PFSK-1 (cell line): ENCODE measurements at regions not wholly inside any gene's neighbourhood (a gene's known extent, or its start where the extent isn't known, plus 50 kb on each side); places are given as distances from the start of the nearest gene placed in this dataset.

Source experiments
- POLR2AphosphoS5 ChIP-seq: IDR thresholded peaks from 2 replicates; pipeline ENCODE4 v1.6.1; 2012; ENCODE audit warnings: low read depth, mild to moderate bottlenecking, control low read depth, low read length, moderate library complexity
- SIN3A ChIP-seq: IDR thresholded peaks from 2 replicates; pipeline ENCODE4 v1.6.1; 2012; ENCODE audit warnings: mild to moderate bottlenecking, low read length, moderate library complexity, borderline replicate concordance; ENCODE audit not compliant: insufficient read depth
- TAF1 ChIP-seq: IDR thresholded peaks from 2 replicates; pipeline ENCODE4 v1.6.1; 2012; ENCODE audit warnings: low read length, control low read depth, borderline replicate concordance; ENCODE audit not compliant: insufficient read depth

DNA sequence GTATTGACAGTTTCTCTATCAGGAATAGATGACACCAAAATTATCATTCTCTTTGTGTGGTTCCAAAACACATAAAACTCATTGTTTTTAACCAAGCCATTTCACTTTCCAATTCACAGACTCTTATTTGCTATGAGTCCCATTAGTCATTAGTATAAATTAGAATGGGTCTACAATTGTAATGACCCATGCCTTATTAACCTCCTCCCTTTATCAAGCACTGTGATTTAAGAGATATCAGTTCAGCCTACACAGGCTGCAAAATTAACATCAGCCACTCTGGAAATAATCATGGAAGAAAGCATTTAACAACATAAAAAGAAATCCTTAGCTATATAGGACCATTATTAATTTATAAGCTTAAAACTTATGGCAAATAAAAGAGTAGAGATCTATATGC, 440.6 kb downstream of the GBE1 start:
- TF ChIP-seq SIN3A = no peak
- TF ChIP-seq POLR2AphosphoS5 = no peak
- TF ChIP-seq TAF1 = no peak
